PFSK-1 (cell line): ENCODE measurements at regions not wholly inside any gene's neighbourhood (a gene's known extent, or its start where the extent isn't known, plus 50 kb on each side); places are given as distances from the start of the nearest gene placed in this dataset.

Experiments
- POLR2AphosphoS5 ChIP-seq: IDR thresholded peaks from 2 replicates; pipeline ENCODE4 v1.6.1; 2012; ENCODE audit warnings: low read depth, mild to moderate bottlenecking, control low read depth, low read length, moderate library complexity
- TF ChIP-seq, protein P1 (sequence below), 2 experiments: IDR thresholded peaks; 2 replicates each; pipeline versions ENCODE4 v1.6.1 to v1.8.0; 2011 to 2012; ENCODE audit warnings: low read depth in 2 of 2, low read length in 2 of 2, control low read depth in 1 of 2, inconsistent platforms in 1 of 2, mild to moderate bottlenecking in 1 of 2, moderate library complexity in 1 of 2; ENCODE audit not compliant: insufficient read depth in 1 of 2

- TF ChIP-seq POLR2AphosphoS5, result no peak
- TF ChIP-seq, protein P1, sequence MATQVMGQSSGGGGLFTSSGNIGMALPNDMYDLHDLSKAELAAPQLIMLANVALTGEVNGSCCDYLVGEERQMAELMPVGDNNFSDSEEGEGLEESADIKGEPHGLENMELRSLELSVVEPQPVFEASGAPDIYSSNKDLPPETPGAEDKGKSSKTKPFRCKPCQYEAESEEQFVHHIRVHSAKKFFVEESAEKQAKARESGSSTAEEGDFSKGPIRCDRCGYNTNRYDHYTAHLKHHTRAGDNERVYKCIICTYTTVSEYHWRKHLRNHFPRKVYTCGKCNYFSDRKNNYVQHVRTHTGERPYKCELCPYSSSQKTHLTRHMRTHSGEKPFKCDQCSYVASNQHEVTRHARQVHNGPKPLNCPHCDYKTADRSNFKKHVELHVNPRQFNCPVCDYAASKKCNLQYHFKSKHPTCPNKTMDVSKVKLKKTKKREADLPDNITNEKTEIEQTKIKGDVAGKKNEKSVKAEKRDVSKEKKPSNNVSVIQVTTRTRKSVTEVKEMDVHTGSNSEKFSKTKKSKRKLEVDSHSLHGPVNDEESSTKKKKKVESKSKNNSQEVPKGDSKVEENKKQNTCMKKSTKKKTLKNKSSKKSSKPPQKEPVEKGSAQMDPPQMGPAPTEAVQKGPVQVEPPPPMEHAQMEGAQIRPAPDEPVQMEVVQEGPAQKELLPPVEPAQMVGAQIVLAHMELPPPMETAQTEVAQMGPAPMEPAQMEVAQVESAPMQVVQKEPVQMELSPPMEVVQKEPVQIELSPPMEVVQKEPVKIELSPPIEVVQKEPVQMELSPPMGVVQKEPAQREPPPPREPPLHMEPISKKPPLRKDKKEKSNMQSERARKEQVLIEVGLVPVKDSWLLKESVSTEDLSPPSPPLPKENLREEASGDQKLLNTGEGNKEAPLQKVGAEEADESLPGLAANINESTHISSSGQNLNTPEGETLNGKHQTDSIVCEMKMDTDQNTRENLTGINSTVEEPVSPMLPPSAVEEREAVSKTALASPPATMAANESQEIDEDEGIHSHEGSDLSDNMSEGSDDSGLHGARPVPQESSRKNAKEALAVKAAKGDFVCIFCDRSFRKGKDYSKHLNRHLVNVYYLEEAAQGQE (IDR thresholded peaks at IDR 0.05; ENCODE audit: insufficient read depth in 1 of 2, low read depth in 2 of 2, low read length in 2 of 2), result no peak
Measured at GRCh38 chr4:96483308-96484030, 643.6 kb downstream of the PDHA2 start.
